ENCODE measurements at regions not wholly inside any gene's neighbourhood (a gene's known extent, or its start where the extent isn't known, plus 50 kb on each side); places are given as distances from the start of the nearest gene placed in this dataset.

DNA sequence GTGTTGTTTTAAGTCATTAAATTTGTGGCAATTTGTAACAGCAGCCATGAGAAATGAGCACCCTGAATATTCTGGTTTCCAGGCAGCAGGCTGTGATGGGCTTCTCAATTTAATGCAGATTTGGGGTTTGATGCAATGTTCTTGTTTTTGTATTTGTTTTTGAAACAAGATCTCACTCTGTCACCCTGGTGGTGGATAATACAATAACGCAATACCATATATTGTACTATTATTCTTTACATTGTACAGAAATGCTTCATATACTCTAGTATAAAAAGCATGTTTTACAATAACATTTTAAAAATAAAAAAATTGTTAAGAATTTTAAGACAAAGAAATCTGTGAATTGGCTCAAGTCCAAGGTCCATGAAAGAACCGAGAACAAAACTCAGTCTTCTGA, 129.1 kb downstream of the USP46 start:
- TF ChIP-seq, protein P1, sequence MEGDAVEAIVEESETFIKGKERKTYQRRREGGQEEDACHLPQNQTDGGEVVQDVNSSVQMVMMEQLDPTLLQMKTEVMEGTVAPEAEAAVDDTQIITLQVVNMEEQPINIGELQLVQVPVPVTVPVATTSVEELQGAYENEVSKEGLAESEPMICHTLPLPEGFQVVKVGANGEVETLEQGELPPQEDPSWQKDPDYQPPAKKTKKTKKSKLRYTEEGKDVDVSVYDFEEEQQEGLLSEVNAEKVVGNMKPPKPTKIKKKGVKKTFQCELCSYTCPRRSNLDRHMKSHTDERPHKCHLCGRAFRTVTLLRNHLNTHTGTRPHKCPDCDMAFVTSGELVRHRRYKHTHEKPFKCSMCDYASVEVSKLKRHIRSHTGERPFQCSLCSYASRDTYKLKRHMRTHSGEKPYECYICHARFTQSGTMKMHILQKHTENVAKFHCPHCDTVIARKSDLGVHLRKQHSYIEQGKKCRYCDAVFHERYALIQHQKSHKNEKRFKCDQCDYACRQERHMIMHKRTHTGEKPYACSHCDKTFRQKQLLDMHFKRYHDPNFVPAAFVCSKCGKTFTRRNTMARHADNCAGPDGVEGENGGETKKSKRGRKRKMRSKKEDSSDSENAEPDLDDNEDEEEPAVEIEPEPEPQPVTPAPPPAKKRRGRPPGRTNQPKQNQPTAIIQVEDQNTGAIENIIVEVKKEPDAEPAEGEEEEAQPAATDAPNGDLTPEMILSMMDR (IDR thresholded peaks at IDR 0.05) = no peak
- no peak for TF ChIP-seq POLR2A (IDR thresholded peaks at IDR 0.05)
